Testis (tissue), 2 donors: ENCODE measurements at regions not wholly inside any gene's neighbourhood (a gene's known extent, or its start where the extent isn't known, plus 50 kb on each side); places are given as distances from the start of the nearest gene placed in this dataset.
"Not testable (repeated sequence)": the region's sequence is repeated elsewhere in the genome, so short reads cannot be mapped to it uniquely, and the experiment has no call there.

Experiments used
- DNase-seq: peaks from one replicate; pipeline ENCODE4 v3.0.0-alpha.2; 2019
- H3K27ac ChIP-seq, 2 donors: fragments of 200-600 bp; sonication (generic); one replicate each; pipeline ENCODE4 v1.5.1; 2019
- H3K27me3 ChIP-seq: fragments of 200-600 bp; sonication (generic); one replicate; pipeline ENCODE4 v1.5.1; 2019
- H3K36me3 ChIP-seq: fragments of 200-600 bp; sonication (generic); one replicate; pipeline ENCODE4 v1.5.1; 2017; ENCODE audit warnings: low read depth; ENCODE audit errors: missing control alignments
- H3K4me1 ChIP-seq: fragments of 200-600 bp; sonication (generic); one replicate; pipeline ENCODE4 v1.5.1; 2019
- H3K4me3 ChIP-seq, 2 donors: fragments of 200-600 bp; sonication (generic); one replicate each; pipeline ENCODE4 v1.5.1; 2017 to 2019
- H3K9me3 ChIP-seq: fragments of 200-600 bp; sonication (generic); one replicate; pipeline ENCODE4 v1.5.1; 2017
- POLR2A ChIP-seq: fragments of 450-650 bp; IDR thresholded peaks from one replicate; pipeline ENCODE4 v1.6.1; 2017; ENCODE audit warnings: antibody characterized with exemption, mild to moderate bottlenecking, moderate library complexity
- WGBS, 2 donors: methylation state at CpG; one replicate each; pipeline ENCODE4 v1.1.5; 2018; 5-methylcytosine and 5-hydroxymethylcytosine counted together
- intact Hi-C: fragments of 100-400 bp; cut with DNase I; formaldehyde crosslinking; loops from one replicate; pipeline ENCODE4 v1.15.1; 2023; ENCODE audit warnings: low total_unique reads
- TF ChIP-seq, protein P1 (sequence below), 3 experiments: fragments of 450-650 bp in 2 of 3; fragments of 200-600 bp in 1 of 3; sonication (generic) in 1 of 3; IDR thresholded peaks; one replicate each; pipeline ENCODE4 v1.5.1; 2016 to 2019; ENCODE audit warnings: antibody characterized with exemption in 3 of 3, mild to moderate bottlenecking in 2 of 3, moderate library complexity in 1 of 3

DNA sequence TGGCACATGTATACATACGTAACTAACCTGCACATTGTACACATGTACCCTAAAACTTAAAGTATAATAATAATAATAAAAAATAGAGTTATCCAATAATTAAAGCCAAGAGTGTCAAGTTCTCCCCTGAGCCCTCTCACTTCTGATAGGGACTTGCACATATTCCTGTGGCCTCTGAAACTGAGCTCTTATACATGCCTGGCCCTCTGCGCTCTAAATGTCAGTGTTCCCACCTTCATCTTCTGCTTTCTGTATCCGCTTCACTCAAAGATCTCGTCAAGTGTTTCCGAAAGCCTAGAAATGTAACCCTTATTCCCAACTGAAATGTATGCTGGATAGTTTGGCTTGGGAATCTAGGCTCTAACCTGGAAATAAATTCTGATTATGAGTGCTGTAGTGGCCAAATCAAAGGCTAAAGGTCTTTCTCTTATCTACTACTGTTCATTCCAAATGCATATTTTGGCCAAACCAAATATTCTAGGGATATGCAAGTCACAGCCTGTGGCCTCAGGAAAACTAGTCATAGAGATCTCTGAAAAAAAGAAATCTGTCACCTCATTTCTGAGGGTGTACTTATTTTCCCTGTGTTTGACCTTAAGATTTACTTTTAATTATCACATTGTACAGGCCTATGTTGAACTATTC, 99.5 kb upstream of the LYPLAL1 start:
- no peak for DNase-seq
- H3K27ac ChIP-seq: no peak overlapping the region
- no peak overlapping the region for H3K4me3 ChIP-seq
- H3K4me1 ChIP-seq: no peaks in the 10 kb centered on the region
- TF ChIP-seq, protein P1, sequence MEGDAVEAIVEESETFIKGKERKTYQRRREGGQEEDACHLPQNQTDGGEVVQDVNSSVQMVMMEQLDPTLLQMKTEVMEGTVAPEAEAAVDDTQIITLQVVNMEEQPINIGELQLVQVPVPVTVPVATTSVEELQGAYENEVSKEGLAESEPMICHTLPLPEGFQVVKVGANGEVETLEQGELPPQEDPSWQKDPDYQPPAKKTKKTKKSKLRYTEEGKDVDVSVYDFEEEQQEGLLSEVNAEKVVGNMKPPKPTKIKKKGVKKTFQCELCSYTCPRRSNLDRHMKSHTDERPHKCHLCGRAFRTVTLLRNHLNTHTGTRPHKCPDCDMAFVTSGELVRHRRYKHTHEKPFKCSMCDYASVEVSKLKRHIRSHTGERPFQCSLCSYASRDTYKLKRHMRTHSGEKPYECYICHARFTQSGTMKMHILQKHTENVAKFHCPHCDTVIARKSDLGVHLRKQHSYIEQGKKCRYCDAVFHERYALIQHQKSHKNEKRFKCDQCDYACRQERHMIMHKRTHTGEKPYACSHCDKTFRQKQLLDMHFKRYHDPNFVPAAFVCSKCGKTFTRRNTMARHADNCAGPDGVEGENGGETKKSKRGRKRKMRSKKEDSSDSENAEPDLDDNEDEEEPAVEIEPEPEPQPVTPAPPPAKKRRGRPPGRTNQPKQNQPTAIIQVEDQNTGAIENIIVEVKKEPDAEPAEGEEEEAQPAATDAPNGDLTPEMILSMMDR (IDR thresholded peaks at IDR 0.05): no peak
- no peak for TF ChIP-seq POLR2A
- H3K27me3 ChIP-seq: no peaks in the 10 kb centered on the region
- H3K9me3 ChIP-seq: no peaks in the 10 kb centered on the region
- H3K36me3 ChIP-seq: no peaks in the 10 kb centered on the region
- intact Hi-C loops: no loop called here
- 94 to 96% methylated on average over 5 of the region's 5 CpGs for WGBS, 2 donors

DNA sequence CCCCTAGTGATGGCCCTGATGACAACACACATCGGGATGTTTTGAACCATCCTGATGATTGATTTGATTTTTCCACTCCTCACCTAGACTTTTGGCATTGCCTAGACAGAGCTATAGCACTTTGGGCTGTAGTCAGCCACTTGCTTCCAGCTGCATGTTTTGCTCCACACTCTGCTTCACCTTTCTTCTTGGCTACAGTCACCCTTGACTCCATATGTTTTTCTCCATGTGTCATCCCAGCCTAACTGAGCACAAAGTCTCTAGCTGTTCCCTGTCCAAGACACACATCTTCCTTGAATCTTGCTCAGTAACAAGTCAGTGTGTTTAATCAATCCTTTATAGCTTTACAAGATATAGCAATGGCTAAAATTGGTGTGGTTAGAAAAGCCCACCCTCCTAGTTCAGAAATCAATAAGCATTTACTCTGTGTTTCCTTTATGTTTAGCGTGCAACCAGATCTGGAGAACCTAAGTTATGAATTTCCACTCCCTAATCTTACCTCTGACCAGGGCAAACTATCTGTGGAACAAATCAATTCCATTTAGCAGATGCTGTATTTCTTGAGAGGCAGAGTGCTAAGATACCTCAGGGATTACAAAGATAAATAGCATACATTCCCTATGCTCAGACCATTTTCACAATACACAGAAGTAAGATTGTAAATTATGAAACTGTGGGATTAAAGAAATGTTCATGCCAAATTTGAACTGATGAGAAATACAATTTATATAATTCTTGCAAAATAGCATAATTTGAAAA, 98.4 kb upstream of the LYPLAL1 start:
- Histone ChIP-seq H3K9me3 (no peaks in the 10 kb centered on the region), H3K36me3 (no peaks in the 10 kb centered on the region), H3K27me3 (no peaks in the 10 kb centered on the region), H3K4me1 (no peaks in the 10 kb centered on the region), H3K4me3 (no peak overlapping the region), H3K27ac (no peak overlapping the region)
- DNase-seq: no peak
- intact Hi-C loops: no loop called here
- 76 to 84% methylated on average over 2 of the region's 2 CpGs for WGBS, 2 donors
- no peak for TF ChIP-seq POLR2A
- TF ChIP-seq, protein P1 (IDR thresholded peaks at IDR 0.05): no peak

DNA sequence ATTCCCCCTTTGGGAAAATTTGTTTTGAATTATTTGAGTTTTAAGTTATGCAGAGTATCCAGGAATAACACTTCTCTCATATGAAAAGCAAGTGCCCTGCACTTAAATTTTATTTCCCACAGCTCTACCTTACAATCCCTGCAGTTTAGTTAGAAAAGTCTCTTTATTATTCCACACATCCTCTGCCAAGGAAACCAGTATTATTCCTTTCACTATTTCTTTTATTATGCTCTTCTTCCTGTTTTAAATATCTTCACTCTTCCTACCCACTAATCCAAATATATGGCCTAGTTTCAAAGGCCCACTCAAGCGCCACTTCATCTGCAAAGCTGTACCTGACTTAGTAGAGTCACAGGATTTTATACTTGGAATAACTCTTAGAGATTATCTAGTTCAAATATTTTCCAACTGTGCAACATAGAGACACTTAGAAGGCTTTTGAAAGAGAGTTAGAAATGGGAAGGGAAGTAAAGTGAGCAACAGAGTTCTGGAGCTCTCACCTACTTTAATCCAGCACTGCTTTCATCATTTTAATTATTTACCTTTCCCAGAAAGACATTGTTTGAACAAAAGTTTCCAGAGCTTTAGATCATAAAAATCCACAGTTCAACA, 97.2 kb upstream of the LYPLAL1 start:
- DNase-seq: no peak
- Histone ChIP-seq H3K4me3 (no peak overlapping the region), H3K4me1 (no peaks in the 10 kb centered on the region), H3K27ac (no peak overlapping the region), H3K9me3 (no peaks in the 10 kb centered on the region), H3K27me3 (no peaks in the 10 kb centered on the region), H3K36me3 (no peaks in the 10 kb centered on the region)
- intact Hi-C loops: no loop called here
- TF ChIP-seq, protein P1 (IDR thresholded peaks at IDR 0.05): no peak
- TF ChIP-seq POLR2A: no peak
- WGBS, 2 donors: 93 to 95% methylated on average over 1 of the region's 1 CpG

DNA sequence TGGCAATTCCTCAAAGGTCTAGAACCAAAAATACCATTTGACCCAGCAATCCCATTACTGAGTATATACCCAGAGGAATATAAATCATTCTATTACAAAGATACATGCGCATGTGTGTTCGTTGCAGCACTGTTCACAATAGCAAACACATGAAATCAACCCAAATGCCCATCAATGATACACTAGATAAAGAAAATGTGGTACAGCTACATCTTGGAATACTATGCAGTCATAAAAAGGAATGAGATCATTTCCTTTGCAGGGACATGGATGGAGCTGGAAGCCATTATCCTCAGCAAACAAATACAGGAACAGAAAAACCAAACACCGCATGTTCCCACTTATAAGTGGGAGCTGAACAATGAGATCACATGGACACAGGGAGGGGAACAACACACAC, 95.9 kb upstream of the LYPLAL1 start:
- H3K4me1 ChIP-seq, intact Hi-C loops, DNase-seq, H3K9me3 ChIP-seq, H3K27me3 ChIP-seq, H3K36me3 ChIP-seq, H3K4me3 ChIP-seq, H3K27ac ChIP-seq: not testable (repeated sequence)
- 94 to 96% methylated on average over 3 of the region's 3 CpGs for WGBS, 2 donors

DNA sequence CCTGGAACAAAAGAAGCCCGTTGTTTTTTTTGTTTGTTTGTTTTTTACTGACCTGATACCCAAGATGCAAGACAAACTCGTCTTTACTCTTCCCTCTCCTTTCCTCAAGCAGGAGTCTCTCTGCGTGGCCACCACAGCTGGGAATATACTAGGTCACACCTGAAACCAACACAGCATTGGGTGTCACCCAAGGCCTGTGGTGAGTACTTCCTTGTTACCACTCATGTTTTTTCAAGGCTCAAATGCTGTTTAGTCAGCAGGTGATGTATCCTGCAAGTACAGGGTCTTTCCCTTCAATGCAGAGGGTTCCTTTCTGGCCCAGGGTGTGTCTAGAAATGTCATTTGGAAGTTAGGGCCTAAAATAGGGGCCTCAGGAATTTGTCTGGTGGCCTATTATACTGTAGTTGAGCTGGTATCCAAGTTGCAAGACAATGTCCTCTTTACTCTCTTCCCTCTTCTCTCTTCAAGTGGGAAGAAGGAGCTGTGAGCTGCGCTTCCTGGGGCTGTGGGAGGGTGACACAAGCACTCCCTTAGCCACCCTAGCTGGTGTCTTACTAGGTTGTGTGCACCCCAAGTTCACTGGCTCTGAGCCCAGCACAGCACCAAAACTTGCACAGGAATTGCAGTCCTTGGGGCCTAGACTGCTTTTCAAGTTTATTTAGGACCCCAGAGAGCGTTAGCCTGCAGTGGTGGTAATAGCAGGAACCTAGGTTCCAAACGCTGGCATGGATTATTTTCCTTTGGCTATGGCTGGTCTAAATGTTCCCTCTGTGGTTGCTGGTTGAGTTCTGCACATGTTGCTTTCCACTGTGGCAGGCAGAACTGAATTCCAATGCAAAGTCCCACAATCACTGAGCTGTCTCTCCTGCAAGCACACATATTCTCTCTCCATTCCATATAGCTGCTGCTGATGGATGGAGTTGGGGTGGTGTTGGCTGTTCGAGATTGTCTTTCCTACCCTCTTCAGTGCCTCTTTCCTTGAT, 91.4 kb upstream of the LYPLAL1 start:
- no peak for DNase-seq
- Histone ChIP-seq H3K4me3 (no peak overlapping the region), H3K4me1 (no peaks in the 10 kb centered on the region), H3K9me3 (no peaks in the 10 kb centered on the region), H3K36me3 (no peaks in the 10 kb centered on the region), H3K27ac (no peak overlapping the region), H3K27me3 (no peaks in the 10 kb centered on the region)
- TF ChIP-seq POLR2A: no peak
- TF ChIP-seq, protein P1 (IDR thresholded peaks at IDR 0.05): no peak
- intact Hi-C loops: no loop called here
- WGBS, 2 donors: 89 to 91% methylated on average over 6 to 7 of the region's 7 CpGs
